Stimulated activated CD8-positive, alpha-beta memory T cell treated with anti-CD3 and anti-CD28 coated beads, Interleukin-15, amount 100 ng/mL, for 48 hours (primary cell): ENCODE measurements at regions not wholly inside any gene's neighbourhood (a gene's known extent, or its start where the extent isn't known, plus 50 kb on each side); places are given as distances from the start of the nearest gene placed in this dataset.

Experiments used
- DNase-seq, 2 donors: peaks; one replicate each; pipeline ENCODE4 v3.0.0-alpha.2; 2020; ENCODE audit warnings: low read depth in 2 of 2

DNA sequence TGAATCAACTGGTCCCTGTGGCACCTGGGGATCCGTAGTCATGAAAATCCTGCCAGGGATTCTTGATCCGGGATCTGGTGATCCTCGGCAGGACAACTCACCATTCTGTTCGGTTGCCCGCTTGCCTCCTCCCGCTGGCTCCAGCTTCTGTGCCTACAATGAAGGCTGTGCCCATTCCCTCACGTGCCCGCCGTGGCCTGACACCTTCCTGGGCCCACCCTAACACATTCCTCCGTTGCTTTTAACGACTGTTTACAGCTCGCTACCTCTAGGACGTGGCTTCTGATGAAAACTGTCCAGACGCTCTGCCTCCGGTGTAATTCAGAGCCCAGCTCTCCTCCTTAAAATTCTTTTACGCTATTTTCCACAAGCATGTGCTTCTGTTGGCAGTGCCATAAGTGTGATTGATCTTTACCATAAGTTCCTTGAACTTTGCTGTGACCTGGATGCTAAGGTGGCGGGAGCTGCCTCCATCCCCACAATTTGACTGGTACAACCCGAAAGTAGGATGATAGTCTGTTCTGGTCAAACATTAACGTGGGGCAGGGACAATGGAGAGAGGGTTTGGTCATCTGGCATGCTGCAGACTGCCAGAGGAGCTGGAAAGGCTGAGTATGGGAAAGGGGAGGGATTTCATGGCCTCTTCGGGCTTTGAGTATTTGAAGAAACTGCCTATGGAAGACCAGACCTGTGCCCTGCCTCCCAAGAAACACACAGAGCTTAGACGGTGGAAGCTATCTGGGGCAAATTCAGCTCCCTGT, 206.8 kb upstream of the TNP1 start:
- no peak for DNase-seq

DNA sequence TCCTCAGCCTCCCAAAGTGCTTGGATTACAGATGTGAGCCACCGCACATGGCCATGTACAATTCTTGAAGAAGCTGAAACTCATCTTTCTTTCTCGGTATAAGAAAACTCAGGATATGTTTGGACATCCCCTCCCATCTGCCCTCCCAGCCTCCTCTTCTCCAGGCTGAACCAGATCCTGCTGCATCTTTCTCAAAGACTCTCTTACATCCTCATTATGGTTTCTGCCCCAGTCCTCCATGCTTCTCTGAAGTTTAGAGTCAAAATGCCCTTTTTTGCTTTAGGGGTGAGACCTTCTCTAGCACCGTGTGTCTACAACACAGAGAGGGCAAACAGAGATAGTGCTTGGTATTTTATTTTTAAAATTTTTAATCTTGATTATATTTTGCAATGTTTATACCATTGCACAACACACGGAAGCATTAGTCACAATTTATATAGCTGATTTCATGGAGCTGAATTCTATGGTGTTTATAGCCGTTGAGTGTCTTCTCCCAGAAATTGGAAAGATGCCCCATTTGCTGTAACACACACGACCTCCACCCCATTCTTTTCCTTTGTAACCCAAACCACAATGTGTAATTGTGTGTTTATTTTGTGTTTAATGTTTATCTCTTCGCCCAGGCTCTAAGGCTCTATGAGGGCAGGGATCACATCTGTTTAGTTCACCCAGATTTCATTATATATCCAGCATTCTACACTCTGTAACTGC, 206.0 kb upstream of the TNP1 start:
- no peak for DNase-seq

GRCh38 chr2:217065012-217065290, 205.1 kb upstream of the TNP1 start:
- no peak for DNase-seq

GRCh38 chr2:217064234-217065011, 204.6 kb upstream of the TNP1 start:
- DNase-seq, result no peak

- DNase-seq, result no peak
These were observed 203.4 kb upstream of the TNP1 start for GRCh38 chr2:217063238-217063755.

DNA sequence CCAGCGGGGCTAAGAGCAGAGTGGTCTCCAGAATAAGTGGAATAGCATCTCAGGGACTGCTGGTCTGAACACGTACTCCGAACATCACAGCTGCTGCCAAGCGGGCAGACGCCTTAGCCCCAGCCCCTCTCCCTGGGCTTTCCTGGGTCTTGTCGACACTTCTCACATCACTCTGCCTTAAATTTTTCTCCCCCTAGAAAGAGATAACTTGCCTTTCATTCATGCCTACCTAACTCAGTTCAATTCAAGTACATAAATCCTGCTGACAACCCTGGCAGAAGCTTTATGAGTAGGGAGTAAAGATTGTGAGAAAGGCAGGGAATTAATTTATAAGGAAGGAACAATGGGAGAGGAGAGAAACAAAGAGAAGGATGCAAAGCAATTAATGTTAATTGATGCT, 202.9 kb upstream of the TNP1 start:
- no peak for DNase-seq

GRCh38 chr2:217061916-217062505, 202.1 kb upstream of the TNP1 start:
- no peak for DNase-seq

DNA sequence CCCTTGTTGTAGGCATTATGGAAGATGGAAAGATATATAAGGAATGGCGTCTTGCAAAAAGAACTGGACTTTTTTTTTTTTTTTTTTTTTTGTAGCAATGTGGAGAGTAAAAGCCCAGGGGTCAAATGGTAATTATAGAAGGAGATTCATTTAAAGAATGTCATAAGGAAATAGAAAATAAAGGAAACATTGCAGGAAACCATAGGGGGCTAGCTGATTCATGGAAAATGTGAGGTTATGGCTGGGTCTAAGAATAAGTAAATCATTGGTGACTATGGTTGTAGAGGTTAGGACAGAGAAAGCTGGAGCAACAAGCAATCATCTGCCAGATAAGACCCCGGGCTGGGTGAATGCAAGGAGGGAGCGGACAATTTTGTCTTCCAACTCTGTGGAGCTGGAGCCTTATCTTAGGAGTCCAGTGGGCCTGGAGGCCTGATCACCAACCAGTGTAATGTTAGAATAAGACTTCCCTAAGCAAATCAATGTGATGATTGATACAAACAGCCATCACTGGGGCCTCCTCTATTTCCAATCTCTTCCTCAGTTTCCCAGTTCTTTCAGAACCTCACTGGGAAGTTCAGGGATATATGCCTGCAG, 201.2 kb upstream of the TNP1 start:
- no peak for DNase-seq

GRCh38 chr2:217060516-217060915, 200.7 kb upstream of the TNP1 start:
- DNase-seq, result no peak

DNA sequence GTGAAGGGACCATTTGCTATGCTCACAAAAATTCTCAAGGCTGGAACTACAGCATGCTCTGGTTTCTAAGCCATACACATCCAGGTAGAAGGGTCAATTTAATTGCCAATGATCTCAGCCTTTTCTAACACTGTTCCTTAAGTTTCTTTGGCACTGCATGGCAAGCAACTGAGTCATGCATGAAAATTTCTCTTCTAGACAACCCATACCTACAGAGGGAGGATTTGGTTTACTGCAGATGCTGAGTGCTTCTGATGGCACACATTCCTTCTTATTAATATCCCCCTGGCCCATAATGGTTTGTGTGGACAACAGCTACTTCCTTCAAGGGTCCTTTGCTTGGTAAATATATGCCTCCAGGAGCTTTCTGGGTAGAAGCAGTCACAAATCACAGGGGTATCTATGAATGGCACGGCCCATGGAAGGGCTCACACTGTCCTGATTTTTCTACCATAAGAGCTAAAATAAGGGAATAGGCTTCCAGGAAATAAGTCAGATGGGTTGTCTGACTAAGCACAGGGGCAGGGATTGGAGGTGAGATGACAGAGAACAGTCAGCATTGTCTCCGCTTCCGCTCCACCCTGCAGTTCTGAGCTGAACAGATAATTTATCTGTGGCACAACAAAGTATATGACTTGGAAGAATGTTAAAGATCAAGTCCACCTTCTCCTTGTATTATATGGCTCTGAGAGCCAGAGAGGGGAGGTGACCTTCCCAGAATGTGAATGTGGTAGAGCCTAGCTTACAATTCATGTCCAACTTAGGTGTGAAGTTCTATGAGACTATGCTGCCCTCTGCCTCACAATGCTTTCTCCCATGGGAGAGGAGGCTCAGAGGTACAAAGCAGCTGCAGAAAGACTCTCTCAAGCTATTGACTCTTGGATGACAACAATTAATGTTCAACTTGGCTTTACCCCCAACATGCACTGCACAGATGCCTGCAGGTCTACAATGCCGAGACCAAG, 199.2 kb upstream of the TNP1 start:
- DNase-seq, result no peak

GRCh38 chr2:217057773-217058172, 197.9 kb upstream of the TNP1 start:
- DNase-seq, result no peak

GRCh38 chr2:217055624-217056023, 195.8 kb upstream of the TNP1 start:
- DNase-seq, result no peak

GRCh38 chr2:217054791-217055190, 194.9 kb upstream of the TNP1 start:
- no peak for DNase-seq

GRCh38 chr2:217052856-217053577, 193.2 kb upstream of the TNP1 start:
- DNase-seq, result no peak

DNA sequence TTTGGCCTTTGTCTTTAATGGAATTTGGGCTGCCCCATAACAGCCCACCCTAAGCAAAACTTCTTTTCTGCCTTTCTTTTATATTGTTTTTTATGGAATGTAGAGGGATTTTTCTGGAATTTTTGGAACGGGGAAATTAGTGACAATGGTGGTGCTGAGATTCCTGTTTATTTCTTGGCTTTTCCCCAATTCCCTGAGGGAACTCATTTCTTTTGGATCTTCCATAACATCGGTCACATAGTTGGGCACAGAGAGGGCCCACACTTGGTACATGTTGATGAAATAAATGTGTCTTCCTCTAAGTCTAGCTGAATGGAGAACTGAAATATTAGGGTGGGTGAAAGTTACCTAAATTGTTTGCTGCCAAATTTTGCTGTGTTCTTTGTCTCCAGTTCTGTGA, 191.6 kb upstream of the TNP1 start:
- DNase-seq, result no peak

DNA sequence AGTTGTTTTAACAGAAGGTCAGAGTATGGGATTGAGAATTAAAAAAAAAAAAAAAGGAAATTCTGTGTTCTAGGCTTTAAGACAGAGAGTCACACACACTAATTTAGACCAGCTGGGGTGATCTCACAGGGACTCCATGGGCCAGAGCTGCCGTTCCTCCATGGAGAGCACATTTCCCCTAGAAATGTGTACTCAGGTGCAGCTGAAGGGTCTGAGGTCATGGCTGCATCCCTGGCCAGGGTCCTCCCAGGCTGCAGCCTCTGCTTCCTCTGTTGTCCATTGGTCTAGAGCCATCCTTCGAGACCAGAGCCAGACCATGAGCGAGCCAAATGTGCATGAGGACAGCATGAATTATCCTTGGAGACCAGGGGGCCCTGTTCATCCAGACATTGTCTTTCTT, 190.1 kb upstream of the TNP1 start:
- no peak for DNase-seq

DNA sequence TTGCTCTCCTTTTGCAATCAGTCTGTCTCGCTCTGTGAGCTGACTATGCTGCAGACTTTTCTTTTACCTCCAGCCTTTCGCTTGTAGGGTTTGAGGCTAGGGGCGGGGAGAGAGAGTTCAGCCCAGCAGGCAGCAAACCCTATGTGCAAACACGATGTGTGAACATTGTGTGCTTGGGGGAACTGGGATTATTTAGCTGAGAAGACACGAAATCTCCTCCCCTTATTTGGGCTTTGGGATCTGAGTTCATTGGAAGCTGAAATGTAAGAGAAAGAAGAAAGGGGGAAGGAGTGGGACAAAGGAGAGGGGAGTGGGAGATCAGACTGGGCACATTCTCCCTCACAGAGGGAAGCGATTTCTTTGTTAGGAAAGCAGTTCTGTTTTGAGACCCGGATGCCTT, 189.6 kb upstream of the TNP1 start:
- no peak for DNase-seq

GRCh38 chr2:217048730-217049129, 188.9 kb upstream of the TNP1 start:
- no peak for DNase-seq

DNA sequence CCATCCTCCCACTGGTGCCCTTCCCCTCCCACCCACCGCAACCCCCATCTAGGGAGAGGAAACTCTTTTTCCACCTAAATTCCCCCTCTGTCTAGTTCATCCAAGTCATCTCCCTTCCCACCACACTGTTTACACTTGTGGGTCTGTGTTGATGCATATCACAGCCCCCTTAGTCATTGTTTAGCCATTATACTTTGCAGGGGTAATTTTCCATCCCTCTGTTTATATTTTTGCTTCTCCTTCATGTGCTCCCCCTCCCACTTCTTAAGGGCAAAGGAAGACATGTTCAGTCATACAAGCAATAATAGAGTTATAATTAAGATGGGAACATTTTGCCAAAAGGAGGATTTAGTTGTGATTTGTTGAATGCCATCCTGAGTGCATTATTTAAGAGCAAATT, 187.8 kb upstream of the TNP1 start:
- no peak for DNase-seq

DNA sequence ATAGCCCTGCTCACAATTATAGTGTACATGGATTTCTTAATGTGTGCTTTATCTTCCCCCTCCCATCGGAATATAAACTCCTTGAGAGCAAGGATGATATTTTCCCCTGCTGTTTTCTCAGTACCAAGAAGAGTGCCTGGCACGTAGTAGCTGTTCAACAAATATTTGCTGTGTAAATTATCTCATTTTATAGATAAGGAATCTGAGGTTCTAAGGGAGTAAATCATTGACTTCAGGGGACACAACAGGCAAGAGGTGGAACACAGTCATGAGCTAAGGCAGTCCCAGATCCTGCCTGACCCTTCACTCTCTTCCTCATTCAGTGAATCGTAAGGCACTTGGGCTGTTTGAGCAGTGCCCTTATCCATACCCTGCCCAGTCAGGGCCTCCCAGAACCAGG, 187.3 kb upstream of the TNP1 start:
- DNase-seq, result no peak
